HepG2 (cell line): ENCODE measurements at regions not wholly inside any gene's neighbourhood (a gene's known extent, or its start where the extent isn't known, plus 50 kb on each side); places are given as distances from the start of the nearest gene placed in this dataset.

ENCODE experiments used
- ATAC-seq: fragments of 200-7000 bp; cut with Tn5 transposase; 3 replicates; pipeline ENCODE4 v1.9.1; 2020; ENCODE audit warnings: mild to moderate bottlenecking, moderate library complexity
- BruUV-seq: library from RNA; stranded (reverse); fragments of 400-500 nt; replicated peaks from 2 replicates; lab custom pipeline; 2021; lab: Mats Ljungman, UMichigan
- CTCF ChIA-PET: fragments of 300-600 bp; formaldehyde crosslinking; extraction: SDS; loops from one replicate; lab custom pipeline; 2021; ENCODE audit warnings: low total read pairs, inconsistent platforms, low intra/inter-chr PET ratio; lab: Yijun Ruan, JAX
- POLR2A ChIA-PET: fragments of 350-600 bp; sonication (Branson Sonifier 250); formaldehyde crosslinking; loops from one replicate; lab custom pipeline; 2020; ENCODE audit warnings: antibody characterized with exemption, inconsistent platforms; lab: Yijun Ruan, JAX
- DNase-seq: peaks from one replicate; pipeline ENCODE4 v3.0.0-alpha.2; 2015; ENCODE audit warnings: low spot score
- FAIRE-seq: peaks from 3 replicates; lab custom pipeline; 2011; peaks lifted over from hg19 to GRCh38; lab: Jason Lieb, UNC
- H2AFZ ChIP-seq: one replicate; pipeline ENCODE4 v1.6.1; 2011; ENCODE audit warnings: low read length, inconsistent platforms
- H3K27ac ChIP-seq: fragments of 300-600 bp; 3 replicates; pipeline ENCODE4 v1.8.0; 2011; ENCODE audit warnings: mixed run types, mild to moderate bottlenecking, mixed read lengths, low read length, inconsistent platforms; ENCODE audit not compliant: insufficient read depth; ENCODE audit errors: extremely low read length
- H3K27me3 ChIP-seq, 2 experiments: fragments of 200-600 bp in 1 of 2; 2 replicates in 1 of 2; 3 replicates in 1 of 2; pipeline versions ENCODE4 v1.6.0 to v1.8.0; 2011; ENCODE audit warnings: low read length in 2 of 2, mild to moderate bottlenecking in 2 of 2, moderate library complexity in 2 of 2, inconsistent platforms in 1 of 2; ENCODE audit not compliant: insufficient read depth in 2 of 2, control insufficient read depth in 1 of 2
- H3K36me3 ChIP-seq, 2 experiments: fragments of 200-600 bp in 1 of 2; replicated peaks in 1 of 2; 2 replicates in 1 of 2; 3 replicates in 1 of 2; pipeline versions ENCODE4 v1.5.1 to v1.8.0; 2011; ENCODE audit warnings: low read length in 2 of 2, inconsistent platforms in 1 of 2; ENCODE audit not compliant: insufficient read depth in 2 of 2, control insufficient read depth in 1 of 2
- H3K4me1 ChIP-seq: 2 replicates; pipeline ENCODE4 v1.5.1; 2012; ENCODE audit warnings: low read length, inconsistent platforms; ENCODE audit not compliant: insufficient read depth
- H3K4me2 ChIP-seq: 2 replicates; pipeline ENCODE4 v1.6.0; 2011; ENCODE audit warnings: low read depth, low read length, inconsistent platforms
- H3K4me3 ChIP-seq, 3 experiments: fragments of 200-600 bp in 1 of 3; sonication (generic), shearing (Covaris generic) in 1 of 3; replicated peaks in 1 of 3; 2 replicates each; pipeline ENCODE4 v1.5.1; 2011 to 2016; ENCODE audit warnings: low read length in 3 of 3, inconsistent platforms in 2 of 3, low read depth in 2 of 3, mild to moderate bottlenecking in 2 of 3, control low read depth in 1 of 3, mixed read lengths in 1 of 3; ENCODE audit not compliant: insufficient read depth in 1 of 3
- H3K79me2 ChIP-seq: one replicate; pipeline ENCODE4 v1.6.1; 2011; ENCODE audit warnings: low read length, inconsistent platforms; ENCODE audit not compliant: insufficient read depth
- H3K9ac ChIP-seq: 2 replicates; pipeline ENCODE4 v1.6.0; 2011; ENCODE audit warnings: mild to moderate bottlenecking, low read depth, low read length, inconsistent platforms; ENCODE audit not compliant: insufficient read depth
- H3K9me3 ChIP-seq: 2 replicates; pipeline ENCODE4 v1.5.1; 2012; ENCODE audit warnings: mild to moderate bottlenecking, low read length
- H4K20me1 ChIP-seq: 2 replicates; pipeline ENCODE4 v1.6.0; 2011; ENCODE audit warnings: inconsistent platforms, mild to moderate bottlenecking, low read length, moderate library complexity; ENCODE audit not compliant: insufficient read depth
- FOXK1 ChIP-seq: sonication (generic); formaldehyde crosslinking; IDR thresholded peaks from 2 replicates; pipeline ENCODE4 v1.4.0; 2020; ENCODE audit warnings: low read depth, missing genetic modification reagents, borderline replicate concordance
- KDM3A ChIP-seq: IDR thresholded peaks from 2 replicates; pipeline ENCODE4 v1.6.1; 2018; ENCODE audit warnings: low read depth, missing compliant biosample characterization
- NRL ChIP-seq: sonication (generic); formaldehyde crosslinking; IDR thresholded peaks from 2 replicates; pipeline ENCODE4 v1.5.0; 2020; ENCODE audit warnings: missing genetic modification reagents, mild to moderate bottlenecking, moderate library complexity, borderline replicate concordance
- PHF5A ChIP-seq: IDR thresholded peaks from one replicate; pipeline ENCODE4 v1.6.1; 2018; ENCODE audit warnings: low read depth, missing genetic modification reagents; ENCODE audit not compliant: unreplicated experiment
- SETDB1 ChIP-seq: sonication (generic); formaldehyde crosslinking; IDR thresholded peaks from 2 replicates; pipeline ENCODE4 v1.5.1; 2020; ENCODE audit warnings: missing genetic modification reagents, mild to moderate bottlenecking, borderline replicate concordance
- SRY ChIP-seq: sonication (generic); formaldehyde crosslinking; IDR thresholded peaks from 2 replicates; pipeline ENCODE4 v1.8.0; 2022; ENCODE audit warnings: mild to moderate bottlenecking, missing genetic modification reagents
- ZBTB38 ChIP-seq: sonication (generic); formaldehyde crosslinking; IDR thresholded peaks from 2 replicates; pipeline ENCODE4 v1.5.1; 2020; ENCODE audit warnings: mild to moderate bottlenecking, missing genetic modification reagents
- ZNF10 ChIP-seq: sonication (generic); formaldehyde crosslinking; IDR thresholded peaks from 2 replicates; pipeline ENCODE4 v1.4.0; 2020; ENCODE audit warnings: mild to moderate bottlenecking, low read depth, missing genetic modification reagents, borderline replicate concordance
- ZNF34 ChIP-seq: sonication (generic); formaldehyde crosslinking; IDR thresholded peaks from 2 replicates; pipeline ENCODE4 v1.4.0; 2020; ENCODE audit warnings: mild to moderate bottlenecking, missing genetic modification reagents, borderline replicate concordance
- ZNF709 ChIP-seq: sonication (generic); formaldehyde crosslinking; IDR thresholded peaks from 2 replicates; pipeline ENCODE4 v1.5.0; 2020; ENCODE audit warnings: mild to moderate bottlenecking, missing genetic modification reagents
- ZNF747 ChIP-seq: sonication (generic); formaldehyde crosslinking; IDR thresholded peaks from 2 replicates; pipeline ENCODE4 v1.8.1; 2023; ENCODE audit warnings: missing genetic modification reagents, mild to moderate bottlenecking, borderline replicate concordance
- WGBS: methylation state at CpG from one replicate; pipeline ENCODE4 v1.1.6; 2017; ENCODE audit warnings: low lambda C conversion rate; 5-methylcytosine and 5-hydroxymethylcytosine counted together
- in situ Hi-C: cut with HindIII; loops from 2 replicates; pipeline ENCODE4 v1.10.0; 2017; ENCODE audit warnings: low pct_unique_long_range_greater_than_20kb; ENCODE audit not compliant: extremely low pct_ligation_motif_present
- intact Hi-C: fragments of 100-400 bp; cut with micrococcal nuclease; formaldehyde crosslinking; loops from one replicate; pipeline ENCODE4 v1.10.0; 2022; ENCODE audit not compliant: unreplicated experiment

DNA sequence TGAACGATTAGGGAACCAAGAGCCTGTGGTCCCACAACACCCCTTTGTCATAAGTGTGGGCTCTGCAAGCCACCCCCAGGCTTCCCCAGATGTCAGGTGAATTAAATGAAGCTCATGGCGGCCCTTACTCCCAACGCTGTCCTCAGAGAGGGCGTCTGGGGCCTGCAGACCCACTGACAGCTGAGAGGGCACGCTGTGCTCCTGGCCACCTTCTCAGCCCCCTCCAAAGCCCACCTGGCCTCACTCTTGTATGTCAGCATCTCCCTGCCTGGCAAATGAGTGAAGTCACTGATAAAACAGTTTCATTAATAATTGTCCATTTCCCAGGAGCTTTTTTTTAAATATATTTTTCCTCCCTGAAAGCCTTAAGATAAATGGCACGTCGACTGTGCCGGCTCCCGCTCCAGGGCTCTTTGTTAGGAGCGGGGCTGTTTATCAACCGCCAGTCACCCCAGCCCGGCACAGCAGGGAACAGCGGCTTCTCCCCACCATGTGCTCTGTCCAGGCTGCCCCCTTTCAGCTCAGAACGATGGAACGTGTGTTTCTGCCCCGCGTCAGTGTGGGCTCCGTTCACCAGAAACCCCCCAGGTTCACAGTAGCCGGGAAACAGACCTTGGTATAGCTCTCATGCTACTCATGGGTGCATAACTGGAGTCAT lies 94.7 kb upstream of the SFSWAP start:
- H3K27me3 ChIP-seq = peaks cover 25 to 96% of the 10 kb centered on the region in 2 experiments
- no peak overlapping the region for H3K4me3 ChIP-seq
- no peak overlapping the region for H3K4me2 ChIP-seq
- in situ Hi-C loops (loop anchor here (10.0 to 25.0 kb wide), 2 partner anchors 219 to 396 kb away; no protein-coding TSS in a partner anchor), intact Hi-C loops (no loop called here)
- ChIA-PET CTCF (no interaction called here), POLR2A (no interaction called here)
- H3K9me3 ChIP-seq = no peaks in the 10 kb centered on the region
- no peaks in the 10 kb centered on the region for H3K79me2 ChIP-seq
- H3K27ac ChIP-seq = no peak overlapping the region
- TF ChIP-seq SRY (CRISPR knock-in tag) (no peak), SETDB1 (no peak), ZNF10 (CRISPR knock-in tag) (no peak), ZBTB38 (no peak), NRL (CRISPR knock-in tag) (no peak), ZNF747 (CRISPR knock-in tag) (no peak), PHF5A (CRISPR knock-in tag) (no peak), ZNF34 (CRISPR knock-in tag) (no peak), ZNF709 (CRISPR knock-in tag) (no peak), KDM3A (CRISPR knock-in tag) (no peak), FOXK1 (CRISPR knock-in tag) (no peak)
- H4K20me1 ChIP-seq = 0 out of 2 replicates have a peak, but pooled peaks cover 9% of the 10 kb centered on the region
- no peak overlapping the region for H3K9ac ChIP-seq
- no TSS peak for BruUV-seq
- ATAC-seq = no peak
- no peak for DNase-seq
- no peaks in the 10 kb centered on the region for H3K36me3 ChIP-seq
- FAIRE-seq = no peak
- no peaks in the 10 kb centered on the region for H3K4me1 ChIP-seq
- 2% methylated on average over 17 of the region's 19 CpGs for WGBS
- H2AFZ ChIP-seq = no peak overlapping the region
